ENCODE measurements at regions not wholly inside any gene's neighbourhood (a gene's known extent, or its start where the extent isn't known, plus 50 kb on each side); places are given as distances from the start of the nearest gene placed in this dataset.

- TF ChIP-seq, protein P1, sequence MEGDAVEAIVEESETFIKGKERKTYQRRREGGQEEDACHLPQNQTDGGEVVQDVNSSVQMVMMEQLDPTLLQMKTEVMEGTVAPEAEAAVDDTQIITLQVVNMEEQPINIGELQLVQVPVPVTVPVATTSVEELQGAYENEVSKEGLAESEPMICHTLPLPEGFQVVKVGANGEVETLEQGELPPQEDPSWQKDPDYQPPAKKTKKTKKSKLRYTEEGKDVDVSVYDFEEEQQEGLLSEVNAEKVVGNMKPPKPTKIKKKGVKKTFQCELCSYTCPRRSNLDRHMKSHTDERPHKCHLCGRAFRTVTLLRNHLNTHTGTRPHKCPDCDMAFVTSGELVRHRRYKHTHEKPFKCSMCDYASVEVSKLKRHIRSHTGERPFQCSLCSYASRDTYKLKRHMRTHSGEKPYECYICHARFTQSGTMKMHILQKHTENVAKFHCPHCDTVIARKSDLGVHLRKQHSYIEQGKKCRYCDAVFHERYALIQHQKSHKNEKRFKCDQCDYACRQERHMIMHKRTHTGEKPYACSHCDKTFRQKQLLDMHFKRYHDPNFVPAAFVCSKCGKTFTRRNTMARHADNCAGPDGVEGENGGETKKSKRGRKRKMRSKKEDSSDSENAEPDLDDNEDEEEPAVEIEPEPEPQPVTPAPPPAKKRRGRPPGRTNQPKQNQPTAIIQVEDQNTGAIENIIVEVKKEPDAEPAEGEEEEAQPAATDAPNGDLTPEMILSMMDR (IDR thresholded peaks at IDR 0.05; ENCODE audit: insufficient read depth, low read depth, low read length, missing control alignments): peak; percentile 16
- peak; percentile 20 for DNase-seq (ENCODE audit: low read depth)
- H3K4me3 ChIP-seq (ENCODE audit: low read depth, low read length): no peak overlapping the region
These were observed 195.2 kb upstream of the DPPA4 start for GRCh38 chr3:109532257-109533216.

DNA sequence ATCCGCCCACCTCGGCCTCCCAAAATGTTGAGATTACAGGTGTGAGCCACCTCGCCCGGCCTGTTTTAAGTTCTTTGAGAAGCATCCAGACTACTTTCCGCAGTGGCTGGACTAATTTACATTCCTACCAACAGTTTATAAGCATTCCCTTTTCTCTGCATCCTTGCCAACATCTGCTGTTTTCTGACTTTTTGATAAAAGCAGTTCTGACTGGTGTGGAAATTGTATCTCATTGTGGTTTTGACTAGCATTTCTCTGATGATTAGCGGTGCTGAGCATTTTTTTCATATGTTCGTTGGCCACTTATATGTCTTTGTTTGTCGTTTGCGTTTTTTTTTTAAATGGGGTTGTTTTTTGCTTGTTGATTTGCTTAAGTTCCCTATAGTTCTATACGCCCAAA lies 208.4 kb upstream of the DPPA4 start:
- DNase-seq (ENCODE audit: low read depth): no peak
- TF ChIP-seq, protein P1 (IDR thresholded peaks at IDR 0.05; ENCODE audit: insufficient read depth, low read depth, low read length, missing control alignments): no peak
- no peak overlapping the region for H3K4me3 ChIP-seq (ENCODE audit: low read depth, low read length)

- no peak overlapping the region for H3K4me3 ChIP-seq (ENCODE audit: low read depth, low read length)
- TF ChIP-seq, protein P1 (IDR thresholded peaks at IDR 0.05; ENCODE audit: insufficient read depth, low read depth, low read length, missing control alignments): no peak
- no peak for DNase-seq (ENCODE audit: low read depth)
These were observed 211.0 kb upstream of the DPPA4 start for GRCh38 chr3:109548192-109548938.

GRCh38 chr3:109553591-109554371 lies 216.4 kb upstream of the DPPA4 start:
- TF ChIP-seq, protein P1 (IDR thresholded peaks at IDR 0.05; ENCODE audit: insufficient read depth, low read depth, low read length, missing control alignments): no peak
- DNase-seq (ENCODE audit: low read depth): no peak
- H3K4me3 ChIP-seq (ENCODE audit: low read depth, low read length): no peak overlapping the region

DNA sequence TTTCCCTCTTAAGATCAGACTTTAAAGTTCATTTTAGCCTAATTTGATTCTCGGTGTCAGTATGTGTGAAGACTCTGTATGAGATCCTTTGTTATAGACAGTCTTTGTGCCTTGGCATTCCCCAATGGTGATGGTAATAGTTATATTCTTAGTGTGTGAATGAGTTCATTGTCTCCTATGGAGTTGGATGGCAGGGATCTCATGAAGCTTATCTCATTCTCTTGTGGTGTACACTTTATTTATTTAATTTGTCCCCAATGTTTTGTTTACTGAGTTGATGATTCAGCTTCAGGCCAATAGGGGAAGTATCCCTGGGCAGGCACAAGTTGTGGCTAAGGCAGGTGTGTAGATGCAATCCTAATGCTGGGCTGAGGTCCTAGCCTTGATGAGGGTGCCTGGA lies 222.0 kb upstream of the DPPA4 start:
- DNase-seq (ENCODE audit: low read depth): no peak
- TF ChIP-seq, protein P1 (IDR thresholded peaks at IDR 0.05; ENCODE audit: insufficient read depth, low read depth, low read length, missing control alignments): no peak
- H3K4me3 ChIP-seq (ENCODE audit: low read depth, low read length): no peak overlapping the region

DNA sequence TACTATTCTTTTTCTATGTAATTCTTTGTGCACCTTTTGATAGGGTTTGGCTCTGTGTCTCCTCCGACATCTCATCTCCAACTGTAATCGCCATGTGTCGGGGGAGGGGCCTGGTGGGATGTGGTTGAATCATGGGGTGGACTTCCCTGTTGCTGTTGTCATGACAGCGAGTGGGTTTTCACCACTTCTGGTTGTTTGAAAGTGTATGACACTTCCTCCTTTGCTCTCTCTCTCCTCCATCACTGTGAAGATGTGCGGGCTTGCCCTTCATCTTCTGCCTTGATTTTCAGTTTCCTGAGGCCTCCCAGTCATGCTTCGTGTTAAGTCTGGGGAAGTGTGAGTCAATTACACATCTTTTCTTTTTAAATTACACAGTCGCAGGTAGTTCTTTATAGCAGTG lies 225.8 kb upstream of the DPPA4 start:
- DNase-seq (ENCODE audit: low read depth): no peak
- H3K4me3 ChIP-seq (ENCODE audit: low read depth, low read length): no peak overlapping the region
- TF ChIP-seq, protein P1 (IDR thresholded peaks at IDR 0.05; ENCODE audit: insufficient read depth, low read depth, low read length, missing control alignments): no peak
